Endothelial cell of umbilical vein (primary cell): ENCODE measurements at regions not wholly inside any gene's neighbourhood (a gene's known extent, or its start where the extent isn't known, plus 50 kb on each side); places are given as distances from the start of the nearest gene placed in this dataset.

Experiments used
- BruUV-seq: library from RNA; stranded (reverse); fragments of 400-500 nt; replicated peaks from 2 replicates; lab custom pipeline; 2021; lab: Mats Ljungman, UMichigan
- CTCF ChIA-PET: fragments of 300-600, 350-600 bp; sonication (Branson Sonifier 250); formaldehyde crosslinking; loops from one replicate; lab custom pipeline; 2021; ENCODE audit warnings: antibody characterized with exemption, inconsistent platforms; lab: Charles Lee
- POLR2A ChIA-PET: fragments of 300-600, 350-600 bp; sonication (Branson Sonifier 250); formaldehyde crosslinking; loops from one replicate; lab custom pipeline; 2021; ENCODE audit warnings: antibody characterized with exemption, inconsistent platforms; lab: Charles Lee
- DNase-seq: peaks from one replicate; pipeline ENCODE4 v3.0.0-alpha.2; 2011; ENCODE audit warnings: low read depth, low spot score
- FAIRE-seq: peaks from 2 replicates; lab custom pipeline; 2011; peaks lifted over from hg19 to GRCh38; lab: Jason Lieb, UNC
- H2AFZ ChIP-seq: 2 replicates; pipeline ENCODE4 v1.6.0; 2012; ENCODE audit warnings: low read depth, low read length, control low read depth, inconsistent platforms
- H3K27ac ChIP-seq: 2 replicates; pipeline ENCODE4 v1.5.1; 2011; ENCODE audit warnings: low read depth, mild to moderate bottlenecking, control low read depth, low read length, moderate library complexity; ENCODE audit not compliant: insufficient read depth
- H3K27me3 ChIP-seq, 2 experiments: 2 replicates each; pipeline versions ENCODE4 v1.6.0 to v1.6.1; 2011; ENCODE audit warnings: low read length in 2 of 2, mixed read lengths in 1 of 2; ENCODE audit not compliant: control insufficient read depth in 2 of 2, insufficient read depth in 2 of 2
- H3K36me3 ChIP-seq, 2 experiments: 2 replicates in 1 of 2; 3 replicates in 1 of 2; pipeline ENCODE4 v1.5.1; 2011; ENCODE audit warnings: low read length in 2 of 2, mild to moderate bottlenecking in 1 of 2, moderate library complexity in 1 of 2; ENCODE audit not compliant: control insufficient read depth in 2 of 2, insufficient read depth in 2 of 2; ENCODE audit errors: extremely low read depth in 1 of 2
- H3K4me1 ChIP-seq: 3 replicates; pipeline ENCODE4 v1.5.1; 2011; ENCODE audit warnings: mild to moderate bottlenecking, low read length; ENCODE audit not compliant: control insufficient read depth, insufficient read depth; ENCODE audit errors: extremely low read depth
- H3K4me2 ChIP-seq: 2 replicates; pipeline ENCODE4 v1.6.1; 2011; ENCODE audit warnings: low read length, control low read depth, mixed read lengths; ENCODE audit not compliant: insufficient read depth
- H3K4me3 ChIP-seq, 3 experiments: fragments of 200-600 bp in 1 of 3; sonication (generic), shearing (Covaris generic) in 1 of 3; replicated peaks in 1 of 3; 2 replicates each; pipeline ENCODE4 v1.5.1; 2011 to 2016; ENCODE audit warnings: control low read depth in 3 of 3, low read length in 3 of 3, mild to moderate bottlenecking in 2 of 3, inconsistent platforms in 1 of 3, low read depth in 1 of 3, moderate library complexity in 1 of 3; ENCODE audit not compliant: insufficient read depth in 1 of 3
- H3K79me2 ChIP-seq: 2 replicates; pipeline ENCODE4 v1.6.0; 2012; ENCODE audit warnings: low read length, inconsistent platforms; ENCODE audit not compliant: control insufficient read depth, insufficient read depth
- H3K9ac ChIP-seq: replicated peaks from 2 replicates; pipeline ENCODE3; 2011; ENCODE audit warnings: low read length, control low read depth; ENCODE audit not compliant: insufficient read depth; ENCODE audit errors: extremely low read depth
- H3K9me1 ChIP-seq: replicated peaks from 3 replicates; pipeline ENCODE4 v1.6.0; 2011; ENCODE audit warnings: mild to moderate bottlenecking, low read length; ENCODE audit not compliant: control insufficient read depth, insufficient read depth; ENCODE audit errors: extremely low read depth
- H3K9me3 ChIP-seq: replicated peaks from 2 replicates; pipeline ENCODE4 v1.5.1; 2012; ENCODE audit warnings: low read length, inconsistent platforms; ENCODE audit not compliant: control insufficient read depth, insufficient read depth
- H4K20me1 ChIP-seq: replicated peaks from 2 replicates; pipeline ENCODE3; 2011; ENCODE audit warnings: mild to moderate bottlenecking, low read length; ENCODE audit not compliant: control insufficient read depth, insufficient read depth; ENCODE audit errors: extremely low read depth
- CTCF ChIP-seq, 2 donors: IDR thresholded peaks; 1 replicate in 1 of 2; 2 replicates in 1 of 2; pipeline ENCODE4 v1.5.1; 2011; ENCODE audit warnings: low read length in 2 of 2, mild to moderate bottlenecking in 2 of 2, moderate library complexity in 2 of 2, control low read depth in 1 of 2, inconsistent platforms in 1 of 2, low read depth in 1 of 2; ENCODE audit not compliant: insufficient read depth in 1 of 2; ENCODE audit errors: extremely low read depth in 1 of 2
- EZH2 ChIP-seq: IDR thresholded peaks from 2 replicates; pipeline ENCODE4 v1.6.1; 2012; ENCODE audit warnings: borderline replicate concordance, low read depth, mild to moderate bottlenecking, moderate library complexity, low read length, inconsistent platforms; ENCODE audit not compliant: severe bottlenecking
- FOS ChIP-seq: IDR thresholded peaks from 2 replicates; pipeline ENCODE4 v1.6.1; 2011; ENCODE audit warnings: mild to moderate bottlenecking, low read length, moderate library complexity, borderline replicate concordance; ENCODE audit not compliant: insufficient read depth
- GATA2 ChIP-seq: IDR thresholded peaks from 2 replicates; pipeline ENCODE4 v1.7.0; 2011; ENCODE audit warnings: low read depth, mild to moderate bottlenecking, moderate library complexity, mixed read lengths, low read length; ENCODE audit not compliant: insufficient read length, insufficient read depth
- JUN ChIP-seq: IDR thresholded peaks from 2 replicates; pipeline ENCODE4 v1.6.1; 2011; ENCODE audit warnings: borderline replicate concordance, low read depth; ENCODE audit not compliant: insufficient read length, insufficient read depth
- MAX ChIP-seq: IDR thresholded peaks from 2 replicates; pipeline ENCODE4 v1.6.1; 2011; ENCODE audit not compliant: insufficient read depth, insufficient read length
- MYC ChIP-seq: IDR thresholded peaks from one replicate; pipeline ENCODE4 v1.6.1; 2011; ENCODE audit warnings: mild to moderate bottlenecking, low read depth, low read length
- POLR2A ChIP-seq: IDR thresholded peaks from 2 replicates; pipeline ENCODE4 v1.6.1; 2012; ENCODE audit warnings: low read depth, mild to moderate bottlenecking, control low read depth, low read length
- POLR2AphosphoS5 ChIP-seq: IDR thresholded peaks from 2 replicates; pipeline ENCODE4 v1.6.1; 2012; ENCODE audit warnings: low read depth, mild to moderate bottlenecking, control low read depth, low read length, moderate library complexity; ENCODE audit not compliant: insufficient read depth
- dilution Hi-C: fragments of 300-500 bp; cut with MboI; formaldehyde crosslinking; loops from one replicate; pipeline ENCODE4 v1.15.0; 2019; ENCODE audit warnings: low sequenced_read_pairs; ENCODE audit not compliant: extremely low pct_ligation_motif_present
- intact Hi-C: fragments of 100-400 bp; cut with micrococcal nuclease; formaldehyde crosslinking; loops from one replicate; pipeline ENCODE4 v1.10.0; 2022

- FAIRE-seq (peak; percentile 80), DNase-seq (peak; percentile 92)
- Histone ChIP-seq H3K27me3 (no peaks in the 10 kb centered on the region), H3K9ac (no peak overlapping the region), H3K27ac (no peak overlapping the region), H3K9me1 (no peaks in the 10 kb centered on the region), H4K20me1 (no peaks in the 10 kb centered on the region), H3K4me2 (no peak overlapping the region), H3K36me3 (no peaks in the 10 kb centered on the region), H3K4me3 (no peak overlapping the region), H3K79me2 (no peaks in the 10 kb centered on the region), H2AFZ (peak overlapping the region; percentile 43), H3K4me1 (peaks cover 4% of the 10 kb centered on the region), H3K9me3 (no peaks in the 10 kb centered on the region)
- intact Hi-C loops, result loop anchor here (1.0 kb wide), 2 partner anchors 36 to 51 kb away; no protein-coding TSS in a partner anchor
- ChIA-PET CTCF (interaction anchor here (0.6 to 9.0 kb wide), 10 partner anchors 8 to 573 kb away, joined by 3 to 171 read pairs (median 6); partner anchors contain the start of gene LRIG3), POLR2A (no interaction called here)
- BruUV-seq, result no TSS peak
- dilution Hi-C loops, result no loop called here
- TF ChIP-seq JUN (no peak), CTCF (IDR thresholded peaks at IDR 0.05; ENCODE audit: extremely low read depth in 1 of 2, insufficient read depth in 1 of 2, low read depth in 1 of 2, low read length in 2 of 2) (peak; percentile 82 to 94)
Measured at GRCh38 chr12:59113831-59114615, 193.7 kb upstream of the LRIG3 start.

GRCh38 chr12:59111851-59112250 is 191.5 kb upstream of the LRIG3 start:
- H3K4me1 ChIP-seq, result peaks cover 4% of the 10 kb centered on the region

More at GRCh38 chr12:59111851-59112250, 191.5 kb upstream of the LRIG3 start:
- no peaks in the 10 kb centered on the region for H3K9me1 ChIP-seq
- ChIA-PET POLR2A (no interaction called here), CTCF (interaction anchor here (1.5 to 9.0 kb wide), 5 partner anchors 40 to 1129 kb away, joined by 6 to 171 read pairs (median 13); no protein-coding TSS in a partner anchor)
- no peak overlapping the region for H3K4me3 ChIP-seq
- no peaks in the 10 kb centered on the region for H3K9me3 ChIP-seq
- H3K4me2 ChIP-seq, result no peak overlapping the region
- no TSS peak for BruUV-seq
- intact Hi-C loops, result no loop called here
- no peaks in the 10 kb centered on the region for H3K27me3 ChIP-seq
- no peaks in the 10 kb centered on the region for H3K36me3 ChIP-seq
- H3K79me2 ChIP-seq, result no peaks in the 10 kb centered on the region
- H4K20me1 ChIP-seq, result no peaks in the 10 kb centered on the region
- DNase-seq, result no peak
- no peak for FAIRE-seq
- no peak overlapping the region for H3K27ac ChIP-seq
- no peak overlapping the region for H3K9ac ChIP-seq
- dilution Hi-C loops, result no loop called here
- H2AFZ ChIP-seq, result peak overlapping the region; percentile 27
- TF ChIP-seq JUN (no peak), CTCF (IDR thresholded peaks at IDR 0.05; ENCODE audit: extremely low read depth in 1 of 2, insufficient read depth in 1 of 2, low read depth in 1 of 2, low read length in 2 of 2) (no peak), GATA2 (no peak), MAX (no peak), FOS (no peak), POLR2AphosphoS5 (no peak), EZH2 (no peak), MYC (no peak), POLR2A (no peak)
